ENCODE measurements at regions not wholly inside any gene's neighbourhood (a gene's known extent, or its start where the extent isn't known, plus 50 kb on each side); places are given as distances from the start of the nearest gene placed in this dataset.
"Not testable (repeated sequence)": the region's sequence is repeated elsewhere in the genome, so short reads cannot be mapped to it uniquely, and the experiment has no call there.

DNA sequence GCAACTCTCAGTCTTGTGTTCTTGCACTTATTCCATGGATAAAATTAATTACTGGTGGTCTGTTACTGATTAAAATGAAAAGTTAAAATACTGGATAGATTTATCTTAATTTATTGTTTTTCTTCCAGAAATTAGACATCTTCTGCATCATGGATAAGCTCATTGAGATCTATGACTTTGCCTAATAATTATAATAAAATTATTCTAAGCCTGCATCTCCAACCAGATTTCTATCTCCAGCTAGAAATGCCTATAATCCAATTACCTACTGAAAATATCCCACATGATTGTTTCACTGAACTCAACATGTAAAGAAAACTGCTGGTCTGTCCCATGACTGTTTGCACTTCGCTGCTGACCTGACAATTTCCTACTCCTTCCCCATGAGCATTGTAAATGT lies 88.3 kb upstream of the ACBD5 start:
- no peak overlapping the region for H3K27ac ChIP-seq
- no peaks in the 10 kb centered on the region for H3K9me3 ChIP-seq
- intact Hi-C loops (cut with DNase I) = loop anchor here in 1 of 10 donors (10.0 kb wide), 1 partner anchor 704 kb away; no protein-coding TSS in a partner anchor
- H3K36me3 ChIP-seq = no peaks in the 10 kb centered on the region
- WGBS, 2 donors = 91 to 94% methylated on average over 1 of the region's 1 CpG
- TF ChIP-seq, protein P1, sequence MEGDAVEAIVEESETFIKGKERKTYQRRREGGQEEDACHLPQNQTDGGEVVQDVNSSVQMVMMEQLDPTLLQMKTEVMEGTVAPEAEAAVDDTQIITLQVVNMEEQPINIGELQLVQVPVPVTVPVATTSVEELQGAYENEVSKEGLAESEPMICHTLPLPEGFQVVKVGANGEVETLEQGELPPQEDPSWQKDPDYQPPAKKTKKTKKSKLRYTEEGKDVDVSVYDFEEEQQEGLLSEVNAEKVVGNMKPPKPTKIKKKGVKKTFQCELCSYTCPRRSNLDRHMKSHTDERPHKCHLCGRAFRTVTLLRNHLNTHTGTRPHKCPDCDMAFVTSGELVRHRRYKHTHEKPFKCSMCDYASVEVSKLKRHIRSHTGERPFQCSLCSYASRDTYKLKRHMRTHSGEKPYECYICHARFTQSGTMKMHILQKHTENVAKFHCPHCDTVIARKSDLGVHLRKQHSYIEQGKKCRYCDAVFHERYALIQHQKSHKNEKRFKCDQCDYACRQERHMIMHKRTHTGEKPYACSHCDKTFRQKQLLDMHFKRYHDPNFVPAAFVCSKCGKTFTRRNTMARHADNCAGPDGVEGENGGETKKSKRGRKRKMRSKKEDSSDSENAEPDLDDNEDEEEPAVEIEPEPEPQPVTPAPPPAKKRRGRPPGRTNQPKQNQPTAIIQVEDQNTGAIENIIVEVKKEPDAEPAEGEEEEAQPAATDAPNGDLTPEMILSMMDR (IDR thresholded peaks at IDR 0.05) = no peak
- no peaks in the 10 kb centered on the region for H3K4me1 ChIP-seq
- DNase-seq (no peak), ATAC-seq (no peak)
- peaks cover 0 to 4% (median 0%) of the 10 kb centered on the region in 7 donors for H3K27me3 ChIP-seq
- H3K4me3 ChIP-seq = no peak overlapping the region

DNA sequence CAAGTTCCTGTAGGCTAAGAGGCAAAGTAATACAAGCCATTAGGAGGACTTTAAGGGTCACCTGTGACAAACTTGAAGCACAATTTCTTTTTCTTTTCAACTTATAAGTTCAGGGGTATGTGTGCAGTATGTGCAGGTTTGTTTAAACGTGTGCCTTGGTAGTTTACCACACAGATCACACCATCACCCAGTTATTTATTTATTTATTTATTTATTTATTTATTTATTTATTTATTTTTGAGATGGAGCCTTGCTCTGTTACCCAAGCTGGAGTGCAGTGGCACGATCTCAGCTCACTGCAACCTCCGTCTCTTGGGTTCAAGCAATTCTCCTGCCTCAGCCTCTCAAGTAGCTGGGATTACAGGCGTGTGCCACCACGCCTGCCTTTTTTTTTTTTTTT lies 86.2 kb upstream of the ACBD5 start:
- not testable (repeated sequence) for ATAC-seq, H3K36me3 ChIP-seq, H3K27me3 ChIP-seq, DNase-seq, H3K27ac ChIP-seq, H3K4me3 ChIP-seq, H3K9me3 ChIP-seq, H3K4me1 ChIP-seq
- intact Hi-C loops (cut with DNase I) = loop anchor here in 1 of 10 donors (10.0 kb wide), 1 partner anchor 702 kb away; no protein-coding TSS in a partner anchor
- 88 to 92% methylated on average over 5 of the region's 5 CpGs for WGBS, 2 donors

DNA sequence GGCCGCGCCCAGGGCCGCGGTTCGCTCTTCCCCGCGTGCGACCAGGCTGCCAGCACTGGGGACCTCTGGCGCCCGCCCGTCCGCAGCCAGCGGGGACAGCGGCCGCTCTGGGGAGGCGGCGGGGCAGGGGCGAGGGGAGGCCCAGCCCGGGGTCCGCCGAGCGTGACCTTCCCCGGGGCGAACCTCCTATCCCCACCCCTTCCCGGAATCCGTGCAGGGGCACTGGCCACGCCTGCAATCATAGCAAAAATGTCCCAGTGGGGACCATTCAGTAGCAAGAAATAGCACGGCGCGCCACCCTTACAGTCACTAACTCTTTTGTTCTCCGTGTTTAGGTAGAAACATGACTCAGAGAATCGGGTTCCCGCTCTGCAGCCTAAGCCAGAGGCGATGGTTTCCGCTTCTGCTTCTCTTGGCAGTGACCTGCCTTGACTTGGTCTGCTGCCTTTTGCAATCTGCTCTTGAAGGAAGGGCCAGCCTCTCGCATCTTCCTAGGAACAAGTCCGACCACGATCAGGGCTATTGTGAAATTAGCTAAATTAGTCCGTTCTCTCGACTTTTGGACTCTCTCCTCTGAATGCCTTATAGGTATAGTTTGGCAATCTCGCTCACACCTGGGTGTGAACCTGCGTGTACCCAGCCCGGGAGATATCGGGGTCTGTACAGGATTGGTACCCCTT lies 79.3 kb upstream of the ACBD5 start:
- H3K27me3 ChIP-seq = peaks cover 0 to 20% (median 5%) of the 10 kb centered on the region in 7 donors
- peak; percentile 58 to 97 (median 88) for ATAC-seq
- no peaks in the 10 kb centered on the region for H3K9me3 ChIP-seq
- no peaks in the 10 kb centered on the region for H3K36me3 ChIP-seq
- intact Hi-C loops (cut with DNase I) = loop anchor here in 4 of 10 donors (5.0 to 10.0 kb wide), 2 partner anchors 693 to 695 kb away; no protein-coding TSS in a partner anchor
- DNase-seq = peak; percentile 48 to 50
- peak overlapping the region in 9 of 10 donors; percentile 51 to 93 (median 78) for H3K27ac ChIP-seq
- H3K4me1 ChIP-seq = peaks cover 0 to 14% (median 6%) of the 10 kb centered on the region in 9 donors
- H3K4me3 ChIP-seq = peak overlapping the region in 9 of 10 donors; percentile 16 to 57 (median 52)
- 18 to 30% methylated on average over 44 of the region's 44 CpGs for WGBS, 2 donors
- TF ChIP-seq, protein P1 (IDR thresholded peaks at IDR 0.05) = no peak

DNA sequence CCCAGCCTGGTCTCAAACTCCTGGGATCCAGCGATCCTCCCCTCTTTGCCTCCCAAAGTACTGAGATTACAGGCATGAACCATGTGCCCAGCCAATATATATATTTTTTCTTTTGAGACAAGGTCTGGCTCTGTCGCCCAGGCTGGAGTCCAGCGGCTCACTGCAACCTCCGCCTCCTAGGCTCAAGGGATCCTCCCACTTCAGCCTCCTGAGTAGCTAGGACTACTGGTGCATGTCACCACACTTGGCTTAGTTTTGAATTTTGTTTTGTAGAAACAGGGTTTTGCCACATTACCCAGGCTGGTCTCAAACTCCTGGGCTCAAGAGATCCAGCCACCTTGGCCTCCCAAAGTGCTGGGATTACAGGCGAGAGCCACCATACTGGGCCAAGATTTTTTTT lies 78.5 kb upstream of the ACBD5 start:
- H3K27ac ChIP-seq = peak overlapping the region in 8 of 10 donors; percentile 51 to 93 (median 78)
- WGBS, 2 donors = 91 to 94% methylated on average over 5 of the region's 5 CpGs
- peak overlapping the region in 6 of 10 donors; percentile 36 to 57 (median 54) for H3K4me3 ChIP-seq
- H3K9me3 ChIP-seq, ATAC-seq, H3K36me3 ChIP-seq, DNase-seq: not testable (repeated sequence)
- peaks cover 0 to 14% (median 6%) of the 10 kb centered on the region in 9 donors for H3K4me1 ChIP-seq
- H3K27me3 ChIP-seq = peaks cover 0 to 20% (median 5%) of the 10 kb centered on the region in 7 donors
- intact Hi-C loops (cut with DNase I) = loop anchor here in 3 of 10 donors (5.0 kb wide), 1 partner anchor 692 kb away; no protein-coding TSS in a partner anchor

DNA sequence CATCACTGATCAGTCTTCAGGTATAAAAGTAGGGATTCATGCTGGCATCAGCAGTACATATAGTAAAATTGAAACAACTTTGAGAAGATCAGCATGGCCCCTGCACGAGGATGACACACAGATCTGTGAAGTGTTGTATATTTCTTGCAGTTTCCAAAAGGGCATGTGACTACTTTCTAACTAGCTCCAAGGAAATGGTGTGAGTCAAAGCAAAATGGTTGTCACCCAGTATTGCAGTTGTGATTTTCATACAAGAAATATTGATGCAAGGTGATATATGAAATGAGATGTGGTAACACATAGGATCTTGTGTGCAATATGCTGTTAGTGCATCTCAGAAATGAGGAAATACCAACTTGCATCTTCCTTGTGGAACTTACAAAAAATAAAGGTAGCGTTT lies 74.5 kb upstream of the ACBD5 start:
- not testable (repeated sequence) for H3K4me3 ChIP-seq, DNase-seq, ATAC-seq, H3K9me3 ChIP-seq, H3K27ac ChIP-seq, H3K36me3 ChIP-seq
- Histone ChIP-seq H3K4me1 (peaks cover 0 to 11% (median 6%) of the 10 kb centered on the region in 9 donors), H3K27me3 (peaks cover 0 to 20% (median 5%) of the 10 kb centered on the region in 7 donors)
- intact Hi-C loops (cut with DNase I) = loop anchor here in 3 of 10 donors (5.0 kb wide), 1 partner anchor 688 kb away; no protein-coding TSS in a partner anchor
- 77 to 86% methylated on average over 2 of the region's 2 CpGs for WGBS, 2 donors

DNA sequence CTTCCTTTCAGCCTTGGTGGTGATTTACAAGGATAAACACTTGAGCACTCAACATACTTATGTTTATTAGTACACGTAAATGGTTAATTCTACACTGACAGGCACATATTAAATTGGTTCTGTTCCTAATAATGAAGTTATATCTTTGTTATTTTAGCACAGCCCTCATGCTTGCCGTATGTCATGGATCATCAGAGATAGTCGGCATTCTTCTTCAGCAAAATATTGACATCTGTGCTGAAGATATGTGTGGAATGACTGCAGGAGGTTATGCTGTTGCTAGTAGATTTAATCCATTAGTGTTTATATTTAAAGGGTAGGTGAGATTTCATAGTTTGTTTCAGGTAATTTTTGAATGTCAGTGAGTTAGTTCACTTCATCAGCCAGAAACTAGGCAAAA lies 73.0 kb upstream of the ACBD5 start:
- 71 to 73% methylated on average over 3 of the region's 3 CpGs for WGBS, 2 donors
- not testable (repeated sequence) for H3K4me3 ChIP-seq, ATAC-seq, H3K4me1 ChIP-seq, H3K36me3 ChIP-seq, H3K9me3 ChIP-seq, H3K27me3 ChIP-seq, DNase-seq, H3K27ac ChIP-seq
- intact Hi-C loops (cut with DNase I) = loop anchor here in 1 of 10 donors (5.0 kb wide), 1 partner anchor 104 kb away; no protein-coding TSS in a partner anchor
